ENCODE measurements at regions not wholly inside any gene's neighbourhood (a gene's known extent, or its start where the extent isn't known, plus 50 kb on each side); places are given as distances from the start of the nearest gene placed in this dataset.
"Not testable (repeated sequence)": the region's sequence is repeated elsewhere in the genome, so short reads cannot be mapped to it uniquely, and the experiment has no call there.

GRCh38 chr2:87648815-87649214 is 99.1 kb upstream of the PLGLB2 start:
- DNase-seq (ENCODE audit: extremely low spot score in 2 of 2); H3K4me1 ChIP-seq; H3K27me3 ChIP-seq; H3K9me3 ChIP-seq; H3K27ac ChIP-seq; H3K36me3 ChIP-seq; intact Hi-C loops (cut with DNase I); H3K4me3 ChIP-seq: not testable (repeated sequence)

GRCh38 chr2:87649871-87650270 is 98.0 kb upstream of the PLGLB2 start:
- H3K27me3 ChIP-seq; H3K36me3 ChIP-seq; H3K9me3 ChIP-seq; intact Hi-C loops (cut with DNase I); H3K27ac ChIP-seq; H3K4me1 ChIP-seq; H3K4me3 ChIP-seq; DNase-seq (ENCODE audit: extremely low spot score in 2 of 2): not testable (repeated sequence)

GRCh38 chr2:87650837-87651236 is 97.0 kb upstream of the PLGLB2 start:
- H3K9me3 ChIP-seq; DNase-seq (ENCODE audit: extremely low spot score in 2 of 2); H3K4me3 ChIP-seq; intact Hi-C loops (cut with DNase I); H3K36me3 ChIP-seq; H3K27ac ChIP-seq; H3K4me1 ChIP-seq; H3K27me3 ChIP-seq: not testable (repeated sequence)

GRCh38 chr2:87651589-87651988 is 96.3 kb upstream of the PLGLB2 start:
- H3K4me3 ChIP-seq; DNase-seq (ENCODE audit: extremely low spot score in 2 of 2); H3K27me3 ChIP-seq; intact Hi-C loops (cut with DNase I); H3K36me3 ChIP-seq; H3K9me3 ChIP-seq; H3K27ac ChIP-seq; H3K4me1 ChIP-seq: not testable (repeated sequence)

GRCh38 chr2:87653373-87653772 is 94.5 kb upstream of the PLGLB2 start:
- intact Hi-C loops (cut with DNase I); H3K27me3 ChIP-seq; H3K4me3 ChIP-seq; H3K4me1 ChIP-seq; H3K36me3 ChIP-seq; DNase-seq (ENCODE audit: extremely low spot score in 2 of 2); H3K9me3 ChIP-seq; H3K27ac ChIP-seq: not testable (repeated sequence)

- H3K4me1 ChIP-seq; DNase-seq (ENCODE audit: extremely low spot score in 2 of 2); H3K27ac ChIP-seq; H3K27me3 ChIP-seq; intact Hi-C loops (cut with DNase I); H3K36me3 ChIP-seq; H3K9me3 ChIP-seq; H3K4me3 ChIP-seq: not testable (repeated sequence)
Observed at GRCh38 chr2:87654136-87654814, 93.6 kb upstream of the PLGLB2 start.

GRCh38 chr2:87657915-87658314 is 90.0 kb upstream of the PLGLB2 start:
- H3K4me3 ChIP-seq; H3K36me3 ChIP-seq; H3K27ac ChIP-seq; H3K27me3 ChIP-seq; H3K9me3 ChIP-seq; DNase-seq (ENCODE audit: extremely low spot score in 2 of 2); H3K4me1 ChIP-seq; intact Hi-C loops (cut with DNase I): not testable (repeated sequence)

- DNase-seq (ENCODE audit: extremely low spot score in 2 of 2); H3K36me3 ChIP-seq; H3K4me3 ChIP-seq; intact Hi-C loops (cut with DNase I); H3K27ac ChIP-seq; H3K9me3 ChIP-seq; H3K27me3 ChIP-seq; H3K4me1 ChIP-seq: not testable (repeated sequence)
Observed at GRCh38 chr2:87658357-87658756, 89.5 kb upstream of the PLGLB2 start.

- intact Hi-C loops (cut with DNase I); H3K36me3 ChIP-seq; H3K9me3 ChIP-seq; DNase-seq (ENCODE audit: extremely low spot score in 2 of 2); H3K27ac ChIP-seq; H3K4me1 ChIP-seq; H3K4me3 ChIP-seq; H3K27me3 ChIP-seq: not testable (repeated sequence)
Observed at GRCh38 chr2:87658976-87659375, 88.9 kb upstream of the PLGLB2 start.

GRCh38 chr2:87660164-87660563 is 87.7 kb upstream of the PLGLB2 start:
- intact Hi-C loops (cut with DNase I); DNase-seq (ENCODE audit: extremely low spot score in 2 of 2); H3K4me3 ChIP-seq; H3K36me3 ChIP-seq; H3K27ac ChIP-seq; H3K27me3 ChIP-seq; H3K9me3 ChIP-seq; H3K4me1 ChIP-seq: not testable (repeated sequence)

- H3K9me3 ChIP-seq; H3K27me3 ChIP-seq; H3K36me3 ChIP-seq; intact Hi-C loops (cut with DNase I); H3K4me1 ChIP-seq; H3K27ac ChIP-seq; DNase-seq (ENCODE audit: extremely low spot score in 2 of 2); H3K4me3 ChIP-seq: not testable (repeated sequence)
Observed at GRCh38 chr2:87662316-87663290, 85.3 kb upstream of the PLGLB2 start.

GRCh38 chr2:87663347-87663746 is 84.5 kb upstream of the PLGLB2 start:
- H3K4me3 ChIP-seq; DNase-seq (ENCODE audit: extremely low spot score in 2 of 2); H3K36me3 ChIP-seq; H3K27me3 ChIP-seq; H3K27ac ChIP-seq; H3K9me3 ChIP-seq; H3K4me1 ChIP-seq; intact Hi-C loops (cut with DNase I): not testable (repeated sequence)

- H3K27ac ChIP-seq; H3K27me3 ChIP-seq; H3K36me3 ChIP-seq; H3K4me3 ChIP-seq; H3K9me3 ChIP-seq; DNase-seq (ENCODE audit: extremely low spot score in 2 of 2); intact Hi-C loops (cut with DNase I); H3K4me1 ChIP-seq: not testable (repeated sequence)
Observed at GRCh38 chr2:87667027-87667426, 80.9 kb upstream of the PLGLB2 start.

GRCh38 chr2:87668361-87668760 is 79.5 kb upstream of the PLGLB2 start:
- H3K4me1 ChIP-seq; H3K4me3 ChIP-seq; DNase-seq (ENCODE audit: extremely low spot score in 2 of 2); H3K9me3 ChIP-seq; intact Hi-C loops (cut with DNase I); H3K36me3 ChIP-seq; H3K27ac ChIP-seq; H3K27me3 ChIP-seq: not testable (repeated sequence)
